Astrocyte (in vitro differentiated cells and primary cell): ENCODE measurements at regions not wholly inside any gene's neighbourhood (a gene's known extent, or its start where the extent isn't known, plus 50 kb on each side); places are given as distances from the start of the nearest gene placed in this dataset.

ENCODE experiments used
- CTCF ChIP-seq: IDR thresholded peaks from 2 replicates; pipeline ENCODE4 v1.5.1; 2011; ENCODE audit warnings: low read depth, mild to moderate bottlenecking, inconsistent platforms, low read length, moderate library complexity; ENCODE audit not compliant: insufficient read depth
- EZH2 ChIP-seq: IDR thresholded peaks from 2 replicates; pipeline ENCODE4 v1.6.1; 2012; ENCODE audit warnings: mild to moderate bottlenecking, low read length, inconsistent platforms; ENCODE audit not compliant: insufficient read depth

- no peak for TF ChIP-seq CTCF
- TF ChIP-seq EZH2: no peak
These were observed 184.1 kb downstream of the C1D start for GRCh38 chr2:67878743-67879142.
